RWPE2 (cell line): ENCODE measurements at regions not wholly inside any gene's neighbourhood (a gene's known extent, or its start where the extent isn't known, plus 50 kb on each side); places are given as distances from the start of the nearest gene placed in this dataset.

Experiments used
- ATAC-seq: fragments of 200-7000 bp; cut with Tn5 transposase; 3 replicates; pipeline ENCODE4 v1.9.1; 2021; ENCODE audit warnings: low read depth
- DNase-seq: peaks from one replicate; pipeline ENCODE4 v3.0.0-alpha.2; 2020; ENCODE audit warnings: low spot score
- H3K27ac ChIP-seq: fragments of 450-650 bp; 2 replicates; pipeline ENCODE4 v1.5.1; 2017; ENCODE audit warnings: mild to moderate bottlenecking; ENCODE audit not compliant: poor library complexity, severe bottlenecking
- H3K27me3 ChIP-seq: fragments of 250-450 bp; sonication (Bioruptor Pico); 2 replicates; pipeline ENCODE4 v1.5.1; 2021; ENCODE audit warnings: mild to moderate bottlenecking, moderate library complexity; ENCODE audit not compliant: insufficient read depth, poor library complexity, severe bottlenecking
- H3K36me3 ChIP-seq: fragments of 250-450 bp; sonication (Bioruptor Pico); 2 replicates; pipeline ENCODE4 v1.5.1; 2020; ENCODE audit warnings: low read depth, mild to moderate bottlenecking, moderate library complexity
- H3K4me1 ChIP-seq: fragments of 250-450 bp; sonication (Bioruptor Pico); 2 replicates; pipeline ENCODE4 v1.5.1; 2021; ENCODE audit warnings: mild to moderate bottlenecking, moderate library complexity; ENCODE audit not compliant: insufficient read depth, poor library complexity, severe bottlenecking
- H3K4me3 ChIP-seq: fragments of 250-450 bp; sonication (Bioruptor Pico); 2 replicates; pipeline ENCODE4 v1.5.1; 2021; ENCODE audit warnings: mild to moderate bottlenecking, moderate library complexity; ENCODE audit not compliant: severe bottlenecking
- H3K9me3 ChIP-seq: fragments of 250-450 bp; sonication (Bioruptor Pico); 2 replicates; pipeline ENCODE4 v1.5.1; 2021; ENCODE audit warnings: mild to moderate bottlenecking, moderate library complexity; ENCODE audit not compliant: severe bottlenecking
- CTCF ChIP-seq: fragments of 450-650 bp; IDR thresholded peaks from one replicate; pipeline ENCODE4 v1.5.1; 2017; ENCODE audit warnings: mild to moderate bottlenecking, moderate library complexity; ENCODE audit not compliant: poor library complexity, severe bottlenecking

- DNase-seq, result no peak
- H3K4me1 ChIP-seq, result peaks cover 7% of the 10 kb centered on the region
Observed at GRCh38 chr4:153138736-153139135, 65.5 kb upstream of the TRIM2 start.

GRCh38 chr4:153140294-153140693 lies 63.9 kb upstream of the TRIM2 start:
- DNase-seq (no peak), ATAC-seq (no peak)
- H3K4me3 ChIP-seq, result no peak overlapping the region
- H3K4me1 ChIP-seq, result peaks cover 14% of the 10 kb centered on the region
- H3K9me3 ChIP-seq, result no peaks in the 10 kb centered on the region
- no peak overlapping the region for H3K27ac ChIP-seq
- H3K27me3 ChIP-seq, result no peaks in the 10 kb centered on the region
- TF ChIP-seq CTCF, result no peak
- H3K36me3 ChIP-seq, result no peaks in the 10 kb centered on the region

More at GRCh38 chr4:153138736-153139135, 65.5 kb upstream of the TRIM2 start:
- TF ChIP-seq CTCF, result no peak
- H3K27ac ChIP-seq, result no peak overlapping the region
- no peaks in the 10 kb centered on the region for H3K9me3 ChIP-seq
- no peak for ATAC-seq
- H3K27me3 ChIP-seq, result no peaks in the 10 kb centered on the region
- no peaks in the 10 kb centered on the region for H3K36me3 ChIP-seq
- H3K4me3 ChIP-seq, result no peak overlapping the region

GRCh38 chr4:153141238-153141637 lies 63.0 kb upstream of the TRIM2 start:
- ATAC-seq (no peak), DNase-seq (no peak)
- Histone ChIP-seq H3K9me3 (no peaks in the 10 kb centered on the region), H3K4me3 (no peak overlapping the region), H3K27ac (no peak overlapping the region), H3K36me3 (no peaks in the 10 kb centered on the region), H3K4me1 (peaks cover 14% of the 10 kb centered on the region), H3K27me3 (no peaks in the 10 kb centered on the region)
- no peak for TF ChIP-seq CTCF

- DNase-seq (peak; percentile 69), ATAC-seq (peak; percentile 62)
- Histone ChIP-seq H3K27ac (peak overlapping the region; percentile 49), H3K4me1 (peaks cover 14% of the 10 kb centered on the region), H3K9me3 (no peaks in the 10 kb centered on the region), H3K4me3 (no peak overlapping the region), H3K27me3 (no peaks in the 10 kb centered on the region), H3K36me3 (no peaks in the 10 kb centered on the region)
- peak; percentile 92 for TF ChIP-seq CTCF
Observed at GRCh38 chr4:153142700-153143438, 61.4 kb upstream of the TRIM2 start.

- DNase-seq, result no peak
- no peaks in the 10 kb centered on the region for H3K9me3 ChIP-seq
- peak overlapping the region; percentile 49 for H3K27ac ChIP-seq
- TF ChIP-seq CTCF, result no peak
- H3K4me3 ChIP-seq, result no peak overlapping the region
- H3K36me3 ChIP-seq, result no peaks in the 10 kb centered on the region
- H3K27me3 ChIP-seq, result no peaks in the 10 kb centered on the region
- ATAC-seq, result peak; percentile 64
- peaks cover 14% of the 10 kb centered on the region for H3K4me1 ChIP-seq
Observed at GRCh38 chr4:153143527-153144348, 60.5 kb upstream of the TRIM2 start.
